DMS153 (cell line): ENCODE measurements at regions not wholly inside any gene's neighbourhood (a gene's known extent, or its start where the extent isn't known, plus 50 kb on each side); places are given as distances from the start of the nearest gene placed in this dataset.
"Not testable (repeated sequence)": the region's sequence is repeated elsewhere in the genome, so short reads cannot be mapped to it uniquely, and the experiment has no call there.

Source experiments
- DNase-seq: peaks from one replicate; lab custom pipeline; 2025; lab: John Stamatoyannopoulos, UW

- DNase-seq: no peak
These were observed 121.1 kb downstream of the ZNF621 start for GRCh38 chr3:40645883-40646282.

- DNase-seq: no peak
These were observed 124.6 kb downstream of the ZNF621 start for GRCh38 chr3:40649346-40649745.

- DNase-seq: no peak
These were observed 127.3 kb downstream of the ZNF621 start for GRCh38 chr3:40652072-40652471.

- DNase-seq: no peak
These were observed 128.2 kb downstream of the ZNF621 start for GRCh38 chr3:40653001-40653400.

- DNase-seq: no peak
These were observed 129.1 kb downstream of the ZNF621 start for GRCh38 chr3:40653878-40654277.

- no peak for DNase-seq
These were observed 130.8 kb downstream of the ZNF621 start for GRCh38 chr3:40655551-40655950.

GRCh38 chr3:40657623-40658022 lies 132.9 kb downstream of the ZNF621 start:
- no peak for DNase-seq

- no peak for DNase-seq
These were observed 133.5 kb downstream of the ZNF621 start for GRCh38 chr3:40658305-40658704.

- no peak for DNase-seq
These were observed 135.8 kb downstream of the ZNF621 start for GRCh38 chr3:40660554-40660953.

GRCh38 chr3:40661284-40661683 lies 136.5 kb downstream of the ZNF621 start:
- DNase-seq: no peak

GRCh38 chr3:40663280-40663679 lies 138.5 kb downstream of the ZNF621 start:
- no peak for DNase-seq

- no peak for DNase-seq
These were observed 144.4 kb downstream of the ZNF621 start for GRCh38 chr3:40669176-40669575.

GRCh38 chr3:40672861-40673260 lies 148.1 kb downstream of the ZNF621 start:
- DNase-seq: no peak

- no peak for DNase-seq
These were observed 152.6 kb downstream of the ZNF621 start for GRCh38 chr3:40677321-40677720.

- no peak for DNase-seq
These were observed 153.0 kb downstream of the ZNF621 start for GRCh38 chr3:40677749-40678148.

- no peak for DNase-seq
These were observed 154.5 kb downstream of the ZNF621 start for GRCh38 chr3:40679290-40679689.

- DNase-seq: no peak
These were observed 156.2 kb downstream of the ZNF621 start for GRCh38 chr3:40680685-40681657.

- DNase-seq: no peak
These were observed 156.9 kb downstream of the ZNF621 start for GRCh38 chr3:40681658-40682055.

- DNase-seq: no peak
These were observed 165.1 kb downstream of the ZNF621 start for GRCh38 chr3:40689837-40690236.

- DNase-seq: no peak
These were observed 166.1 kb downstream of the ZNF621 start for GRCh38 chr3:40690749-40691451.

- no peak for DNase-seq
These were observed 166.7 kb downstream of the ZNF621 start for GRCh38 chr3:40691452-40691861.

GRCh38 chr3:40695848-40696247 lies 171.1 kb downstream of the ZNF621 start:
- no peak for DNase-seq

- DNase-seq: not testable (repeated sequence)
These were observed 173.9 kb downstream of the ZNF621 start for GRCh38 chr3:40698611-40699010.
